Progenitor cell of endocrine pancreas (in vitro differentiated cells): ENCODE measurements at regions not wholly inside any gene's neighbourhood (a gene's known extent, or its start where the extent isn't known, plus 50 kb on each side); places are given as distances from the start of the nearest gene placed in this dataset.

Experiments
- DNase-seq: peaks from one replicate; pipeline ENCODE4 v3.0.0; 2021; ENCODE audit warnings: low spot score; ENCODE audit not compliant: unreplicated experiment
- H3K27ac Mint-ChIP-seq: 2 replicates; pipeline ENCODE4 v1.8.0; 2021; ENCODE audit warnings: mild to moderate bottlenecking, moderate library complexity, mixed read lengths
- H3K27me3 Mint-ChIP-seq: 2 replicates; pipeline ENCODE4 v1.8.0; 2021; ENCODE audit warnings: mixed read lengths
- H3K36me3 Mint-ChIP-seq: 2 replicates; pipeline ENCODE4 v1.8.0; 2022; ENCODE audit warnings: mixed read lengths; ENCODE audit not compliant: insufficient read depth
- H3K4me1 Mint-ChIP-seq: 2 replicates; pipeline ENCODE4 v1.8.0; 2021; ENCODE audit warnings: low read depth, mixed read lengths
- H3K4me3 Mint-ChIP-seq: 2 replicates; pipeline ENCODE4 v1.8.0; 2021; ENCODE audit warnings: low read depth, mild to moderate bottlenecking, moderate library complexity, mixed read lengths
- H3K9me3 Mint-ChIP-seq: 2 replicates; pipeline ENCODE4 v1.8.0; 2021; ENCODE audit warnings: low read depth, mixed read lengths
- TF ChIP-seq, protein P1 (sequence below): fragments of 200-600 bp; sonication (generic); IDR thresholded peaks from one replicate; pipeline ENCODE4 v1.5.0; 2021; ENCODE audit warnings: antibody characterized with exemption, mild to moderate bottlenecking; ENCODE audit not compliant: unreplicated experiment

DNA sequence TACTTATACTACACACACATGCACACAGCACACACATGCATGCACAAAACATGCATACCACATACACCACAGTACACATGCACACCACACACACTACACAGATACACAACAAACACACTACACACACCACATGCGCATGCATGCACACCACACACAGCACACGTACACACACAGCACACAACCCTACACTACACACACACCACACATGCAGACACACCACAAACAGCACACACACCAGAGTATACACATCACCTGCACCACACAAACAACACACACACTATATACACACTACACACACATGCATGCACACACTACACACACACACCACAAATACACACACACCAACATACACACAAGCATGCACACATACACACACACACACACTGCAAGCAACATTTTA lies 166.8 kb downstream of the AHSP start:
- no peak overlapping the region for H3K27ac Mint-ChIP-seq
- no peak for DNase-seq
- no peaks in the 10 kb centered on the region for H3K4me1 Mint-ChIP-seq
- no peak overlapping the region for H3K4me3 Mint-ChIP-seq
- H3K9me3 Mint-ChIP-seq, result peaks cover 8% of the 10 kb centered on the region
- H3K27me3 Mint-ChIP-seq, result peaks cover 5% of the 10 kb centered on the region
- TF ChIP-seq, protein P1, sequence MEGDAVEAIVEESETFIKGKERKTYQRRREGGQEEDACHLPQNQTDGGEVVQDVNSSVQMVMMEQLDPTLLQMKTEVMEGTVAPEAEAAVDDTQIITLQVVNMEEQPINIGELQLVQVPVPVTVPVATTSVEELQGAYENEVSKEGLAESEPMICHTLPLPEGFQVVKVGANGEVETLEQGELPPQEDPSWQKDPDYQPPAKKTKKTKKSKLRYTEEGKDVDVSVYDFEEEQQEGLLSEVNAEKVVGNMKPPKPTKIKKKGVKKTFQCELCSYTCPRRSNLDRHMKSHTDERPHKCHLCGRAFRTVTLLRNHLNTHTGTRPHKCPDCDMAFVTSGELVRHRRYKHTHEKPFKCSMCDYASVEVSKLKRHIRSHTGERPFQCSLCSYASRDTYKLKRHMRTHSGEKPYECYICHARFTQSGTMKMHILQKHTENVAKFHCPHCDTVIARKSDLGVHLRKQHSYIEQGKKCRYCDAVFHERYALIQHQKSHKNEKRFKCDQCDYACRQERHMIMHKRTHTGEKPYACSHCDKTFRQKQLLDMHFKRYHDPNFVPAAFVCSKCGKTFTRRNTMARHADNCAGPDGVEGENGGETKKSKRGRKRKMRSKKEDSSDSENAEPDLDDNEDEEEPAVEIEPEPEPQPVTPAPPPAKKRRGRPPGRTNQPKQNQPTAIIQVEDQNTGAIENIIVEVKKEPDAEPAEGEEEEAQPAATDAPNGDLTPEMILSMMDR, result no peak
- no peaks in the 10 kb centered on the region for H3K36me3 Mint-ChIP-seq

DNA sequence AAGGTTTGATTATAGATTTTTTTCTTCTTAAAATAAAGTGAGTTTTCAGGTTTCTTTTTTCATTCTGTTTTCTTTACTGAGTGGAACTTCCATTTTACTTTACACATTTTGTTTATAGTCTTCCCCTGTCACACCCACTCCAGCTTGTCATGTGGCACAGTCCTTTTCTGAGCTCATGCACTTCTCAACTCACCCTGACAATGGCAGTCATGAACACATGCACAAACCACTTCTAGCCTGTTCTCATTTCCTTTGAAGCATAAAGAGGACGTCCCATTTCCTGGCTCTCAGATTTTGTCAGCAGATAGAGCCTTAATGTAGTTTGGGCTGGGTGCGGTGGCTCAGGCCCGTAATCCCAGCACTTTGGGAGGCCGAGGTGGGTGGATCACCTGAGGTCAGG lies 168.0 kb downstream of the AHSP start:
- Mint-ChIP-seq H3K4me3 (no peak overlapping the region), H3K4me1 (no peaks in the 10 kb centered on the region), H3K27ac (no peak overlapping the region), H3K9me3 (no peaks in the 10 kb centered on the region), H3K27me3 (peaks cover 5% of the 10 kb centered on the region), H3K36me3 (no peaks in the 10 kb centered on the region)
- TF ChIP-seq, protein P1, result no peak
- DNase-seq, result no peak

DNA sequence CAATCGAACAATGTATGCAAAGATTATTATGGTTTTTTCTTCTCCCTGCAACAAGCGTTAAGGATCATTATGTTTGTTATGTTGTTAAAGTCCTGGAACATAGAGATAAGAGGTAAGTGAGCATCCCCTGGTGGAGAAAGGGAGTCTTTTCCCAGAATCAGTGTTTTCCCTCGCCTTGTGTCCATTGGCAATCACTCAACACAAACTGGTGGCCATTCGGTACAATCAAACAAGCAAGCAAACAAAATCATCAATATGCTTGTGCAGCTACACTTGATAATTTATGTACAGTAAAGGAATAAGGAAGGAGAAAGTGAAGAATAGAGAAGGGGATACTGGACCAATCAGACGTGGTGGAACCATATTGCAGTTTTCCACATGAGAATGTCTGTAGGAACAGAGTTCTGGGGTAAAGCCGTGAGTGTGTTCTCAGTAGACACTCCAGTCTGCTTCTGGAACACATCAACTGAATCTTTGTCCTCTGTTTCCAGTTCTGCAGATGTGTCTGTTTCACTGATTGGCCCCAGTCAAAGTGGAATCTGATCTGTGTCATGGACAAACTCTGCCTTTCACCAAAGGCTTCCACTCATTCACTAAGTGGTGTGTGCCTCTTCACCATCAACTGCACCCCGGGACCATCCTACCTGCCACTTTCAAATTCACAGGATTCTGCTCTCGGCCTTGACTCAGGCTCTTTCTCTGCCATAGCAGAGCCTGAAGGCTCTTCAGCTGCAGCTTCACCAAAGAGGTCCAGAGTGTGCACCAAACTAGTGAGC lies 169.5 kb downstream of the AHSP start:
- no peak for DNase-seq
- Mint-ChIP-seq H3K4me3 (no peak overlapping the region), H3K27me3 (peaks cover 5% of the 10 kb centered on the region), H3K36me3 (no peaks in the 10 kb centered on the region), H3K9me3 (no peaks in the 10 kb centered on the region), H3K27ac (peak overlapping the region; percentile 15), H3K4me1 (peaks cover 10% of the 10 kb centered on the region)
- TF ChIP-seq, protein P1, result peak; percentile 49

DNA sequence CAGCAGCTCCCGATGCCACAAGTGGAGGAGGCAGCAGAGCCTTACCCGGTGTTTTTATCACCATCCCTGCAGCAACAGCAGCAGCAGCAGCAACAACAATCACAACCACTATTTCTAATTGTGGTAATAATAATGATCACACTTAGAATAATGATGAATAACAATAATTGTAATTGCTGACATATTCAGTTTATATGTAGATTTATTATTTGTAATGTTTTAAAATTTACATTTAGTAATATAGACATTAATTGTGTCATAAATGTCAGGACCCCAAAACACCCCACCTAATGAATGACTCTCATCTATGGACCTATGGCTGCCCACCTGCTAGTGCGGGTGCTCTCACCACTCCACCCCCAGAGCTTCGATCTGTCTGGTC lies 170.0 kb downstream of the AHSP start:
- TF ChIP-seq, protein P1, result no peak
- DNase-seq, result no peak
- Mint-ChIP-seq H3K27ac (peak overlapping the region; percentile 15), H3K4me1 (peaks cover 10% of the 10 kb centered on the region), H3K9me3 (no peaks in the 10 kb centered on the region), H3K27me3 (peaks cover 5% of the 10 kb centered on the region), H3K4me3 (no peak overlapping the region), H3K36me3 (peaks cover 1% of the 10 kb centered on the region)

DNA sequence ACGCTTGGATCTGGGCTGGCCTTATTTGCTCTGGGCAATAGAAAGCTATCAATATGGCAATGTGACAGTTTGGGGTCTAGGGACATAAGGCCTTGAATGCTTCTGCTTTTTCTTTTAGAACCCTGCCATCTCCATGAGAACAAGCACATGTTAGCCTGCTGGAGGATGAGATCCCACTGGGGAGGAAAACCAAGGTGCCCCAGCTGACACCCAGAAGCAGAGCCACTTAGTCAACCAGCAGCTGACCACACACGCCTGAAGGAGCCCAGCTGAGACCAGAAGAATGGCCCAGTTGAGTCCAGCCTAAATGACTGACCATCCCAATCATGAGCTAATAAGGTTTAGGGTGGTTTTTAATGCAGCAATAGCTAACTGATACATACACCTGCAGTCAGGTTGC lies 171.2 kb downstream of the AHSP start:
- TF ChIP-seq, protein P1, result no peak
- peaks cover 5% of the 10 kb centered on the region for H3K27me3 Mint-ChIP-seq
- no peaks in the 10 kb centered on the region for H3K9me3 Mint-ChIP-seq
- H3K27ac Mint-ChIP-seq, result no peak overlapping the region
- no peak overlapping the region for H3K4me3 Mint-ChIP-seq
- peaks cover 1% of the 10 kb centered on the region for H3K36me3 Mint-ChIP-seq
- H3K4me1 Mint-ChIP-seq, result peaks cover 10% of the 10 kb centered on the region
- no peak for DNase-seq
